GM12878 (cell line): ENCODE measurements at regions not wholly inside any gene's neighbourhood (a gene's known extent, or its start where the extent isn't known, plus 50 kb on each side); places are given as distances from the start of the nearest gene placed in this dataset.
A peak's percentile ranks its signal among the peaks of the same experiment; 100 is the strongest.

Source experiments
- ATAC-seq: fragments of 200-7000 bp; cut with Tn5 transposase; 3 replicates; pipeline ENCODE4 v1.9.1; 2020; ENCODE audit warnings: mild to moderate bottlenecking, moderate library complexity
- BruUV-seq: library from RNA; stranded (reverse); fragments of 400-500 nt; replicated peaks from 2 replicates; lab custom pipeline; 2021; lab: Mats Ljungman, UMichigan
- CTCF ChIA-PET: fragments of 300-600 bp; sonication (Branson Sonifier 250); formaldehyde crosslinking; extraction: SDS; loops from one replicate; lab custom pipeline; 2021; ENCODE audit warnings: inconsistent platforms; lab: Yijun Ruan, JAX
- POLR2A ChIA-PET: fragments of 350-600 bp; formaldehyde crosslinking; extraction: SDS; loops from one replicate; lab custom pipeline; 2021; ENCODE audit warnings: inconsistent platforms; lab: Charles Lee
- RAD21 ChIA-PET: fragments of 300-600 bp; sonication (Branson Sonifier 250); formaldehyde crosslinking; loops from one replicate; lab custom pipeline; 2023; ENCODE audit warnings: antibody characterized with exemption; ENCODE audit not compliant: unreplicated experiment; lab: Charles Lee
- SMC1A ChIA-PET: fragments of 300-600 bp; sonication (Branson Sonifier 250); formaldehyde crosslinking; loops from one replicate; lab custom pipeline; 2023; ENCODE audit not compliant: unreplicated experiment, uncharacterized antibody; lab: Charles Lee
- DNase-seq: peaks from one replicate; pipeline ENCODE4 v3.0.0-alpha.2; 2011; ENCODE audit warnings: low read depth, low spot score
- FAIRE-seq: peaks from 3 replicates; lab custom pipeline; 2011; peaks lifted over from hg19 to GRCh38; lab: Jason Lieb, UNC
- H2AFZ ChIP-seq: 2 replicates; pipeline ENCODE4 v1.6.0; 2011; ENCODE audit warnings: low read depth, low read length, control low read depth; ENCODE audit not compliant: control insufficient read depth
- H3K27ac ChIP-seq: 2 replicates; pipeline ENCODE4 v1.5.1; 2011; ENCODE audit warnings: control low read depth; ENCODE audit not compliant: control insufficient read depth, insufficient read depth
- H3K27me3 ChIP-seq, 2 experiments: replicated peaks in 1 of 2; 2 replicates each; pipeline versions ENCODE4 v1.6.0 to v1.6.1; 2011; ENCODE audit warnings: low read length in 1 of 2; ENCODE audit not compliant: control insufficient read depth in 2 of 2, insufficient read depth in 2 of 2
- H3K36me3 ChIP-seq, 2 experiments: 2 replicates each; pipeline ENCODE4 v1.5.1; 2011; ENCODE audit warnings: low read length in 1 of 2; ENCODE audit not compliant: control insufficient read depth in 2 of 2, insufficient read depth in 2 of 2
- H3K4me1 ChIP-seq: 2 replicates; pipeline ENCODE4 v1.6.1; 2011; ENCODE audit warnings: mild to moderate bottlenecking, low read length, moderate library complexity, mixed read lengths; ENCODE audit not compliant: control insufficient read depth, insufficient read depth
- H3K4me2 ChIP-seq: 2 replicates; pipeline ENCODE4 v1.6.0; 2011; ENCODE audit warnings: control low read depth; ENCODE audit not compliant: control insufficient read depth, insufficient read depth
- H3K4me3 ChIP-seq: fragments of 200-600 bp; sonication (generic); 2 replicates; pipeline ENCODE4 v1.5.1; 2016
- H3K79me2 ChIP-seq: 2 replicates; pipeline ENCODE4 v1.6.0; 2011; ENCODE audit warnings: low read length; ENCODE audit not compliant: control insufficient read depth, insufficient read depth
- H3K9ac ChIP-seq: 2 replicates; pipeline ENCODE4 v1.8.0; 2011; ENCODE audit warnings: low read length, control low read depth, mixed read lengths; ENCODE audit not compliant: control insufficient read depth, insufficient read depth
- H3K9me3 ChIP-seq: replicated peaks from 3 replicates; pipeline ENCODE4 v1.5.1; 2011; ENCODE audit warnings: mild to moderate bottlenecking, low read length; ENCODE audit not compliant: control insufficient read depth, insufficient read depth
- H4K20me1 ChIP-seq: 2 replicates; pipeline ENCODE4 v1.6.0; 2011; ENCODE audit not compliant: control insufficient read depth, insufficient read depth
- CBFB ChIP-seq: IDR thresholded peaks from 2 replicates; pipeline ENCODE4 v1.6.1; 2016; ENCODE audit warnings: antibody characterized with exemption, low read depth
- DPF2 ChIP-seq: fragments of 450-650 bp; IDR thresholded peaks from 2 replicates; pipeline ENCODE4 v1.6.1; 2017; ENCODE audit warnings: mild to moderate bottlenecking
- GABPA ChIP-seq: IDR thresholded peaks from 2 replicates; pipeline ENCODE4 v1.6.1; 2014; ENCODE audit warnings: antibody characterized with exemption, low read depth, mild to moderate bottlenecking, inconsistent platforms
- KAT2A ChIP-seq: conservative IDR thresholded peaks from 2 replicates; pipeline ENCODE4 v1.6.1; 2011; ENCODE audit warnings: low read depth, low read length; ENCODE audit not compliant: control insufficient read depth
- LARP7 ChIP-seq: fragments of 450-650 bp; IDR thresholded peaks from 2 replicates; pipeline ENCODE4 v1.6.1; 2017; ENCODE audit warnings: mild to moderate bottlenecking
- MXI1 ChIP-seq: fragments of 150-350 bp; IDR thresholded peaks from 2 replicates; pipeline ENCODE4 v1.6.1; 2011; ENCODE audit warnings: low read depth, mild to moderate bottlenecking, inconsistent platforms, low read length, improper control_type of control experiment
- NR2F1 ChIP-seq: fragments of 450-650 bp; conservative IDR thresholded peaks from 2 replicates; pipeline ENCODE4 v1.6.1; 2017; ENCODE audit warnings: mild to moderate bottlenecking
- PAX8 ChIP-seq: fragments of 450-650 bp; IDR thresholded peaks from 2 replicates; pipeline ENCODE4 v1.6.1; 2017; ENCODE audit warnings: mild to moderate bottlenecking, moderate library complexity
- POLR2AphosphoS2 ChIP-seq: IDR thresholded peaks from 2 replicates; pipeline ENCODE4 v1.6.1; 2011; ENCODE audit warnings: low read depth, mild to moderate bottlenecking, low read length, improper control_type of control experiment, moderate library complexity
- RBBP5 ChIP-seq: fragments of 200-600 bp; sonication (generic); conservative IDR thresholded peaks from 2 replicates; pipeline ENCODE4 v1.6.1; 2016
- RFX5 ChIP-seq: IDR thresholded peaks from 2 replicates; pipeline ENCODE4 v1.6.1; 2011; ENCODE audit warnings: low read depth, low read length, improper control_type of control experiment
- SMAD5 ChIP-seq: IDR thresholded peaks from 2 replicates; pipeline ENCODE4 v1.6.1; 2016; ENCODE audit warnings: antibody characterized with exemption, low read depth
- SMC3 ChIP-seq: IDR thresholded peaks from 2 replicates; pipeline ENCODE4 v1.6.1; 2011; ENCODE audit warnings: low read length, improper control_type of control experiment, borderline replicate concordance
- SPI1 ChIP-seq: IDR thresholded peaks from 2 replicates; pipeline ENCODE4 v1.6.1; 2011; ENCODE audit warnings: low read depth, mild to moderate bottlenecking, low read length, moderate library complexity, borderline replicate concordance; ENCODE audit not compliant: insufficient read depth
- TAF1 ChIP-seq: IDR thresholded peaks from 2 replicates; pipeline ENCODE4 v1.6.1; 2011; ENCODE audit warnings: mild to moderate bottlenecking, low read depth, low read length, borderline replicate concordance
- WGBS: methylation state at CpG from one replicate; pipeline ENCODE4 v1.1.6; 2016; ENCODE audit warnings: low lambda C conversion rate; ENCODE audit not compliant: insufficient replicate concordance, insufficient coverage; ENCODE audit errors: missing lambda C conversion rate; 5-methylcytosine and 5-hydroxymethylcytosine counted together
- in situ Hi-C: fragments of 300-500 bp; cut with MboI; formaldehyde crosslinking; loops from 9 replicates; pipeline ENCODE4 v1.14.3; 2018; ENCODE audit warnings: mixed read lengths
- intact Hi-C: fragments of 100-400 bp; cut with micrococcal nuclease; formaldehyde crosslinking; loops from one replicate; pipeline ENCODE4 v1.14.2; 2022; ENCODE audit not compliant: unreplicated experiment
- TF ChIP-seq, protein P1 (sequence below): fragments of 450-650 bp; IDR thresholded peaks from 2 replicates; pipeline ENCODE4 v1.6.1; 2016; ENCODE audit warnings: mild to moderate bottlenecking
- TF ChIP-seq, protein P2 (sequence below): fragments of 150-350 bp; IDR thresholded peaks from 2 replicates; pipeline ENCODE4 v1.6.1; 2016; ENCODE audit warnings: low read depth, low read length

DNA sequence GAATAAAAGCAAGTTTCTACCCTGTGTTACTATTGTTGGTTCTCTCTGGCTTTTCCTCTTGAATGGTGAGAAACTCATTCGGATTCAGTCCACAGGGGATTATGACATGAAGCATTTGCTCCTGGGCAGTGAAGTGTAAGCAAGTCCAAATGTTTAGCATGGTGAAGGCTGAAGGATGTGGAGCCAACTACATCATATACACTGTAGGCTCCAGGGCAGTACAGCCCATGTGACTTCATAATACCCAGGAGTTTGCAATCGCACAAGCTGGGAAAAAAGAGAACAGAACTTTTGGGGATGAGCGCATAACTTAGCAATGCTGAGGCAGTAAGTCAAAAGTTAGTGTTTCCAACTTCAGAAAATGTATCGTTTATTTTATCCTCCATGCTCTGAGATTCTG lies 695.7 kb upstream of the POU3F3 start:
- DNase-seq = no peak
- intact Hi-C loops = no loop called here
- no peak overlapping the region for H3K4me3 ChIP-seq
- no peaks in the 10 kb centered on the region for H4K20me1 ChIP-seq
- POLR2A ChIA-PET = no interaction called here
- H3K27ac ChIP-seq = no peak overlapping the region
- no peaks in the 10 kb centered on the region for H3K27me3 ChIP-seq
- peak; percentile 27 for FAIRE-seq
- 43% methylated on average over 4 of the region's 4 CpGs for WGBS
- H3K4me1 ChIP-seq = no peaks in the 10 kb centered on the region
- ATAC-seq = no peak
- CTCF ChIA-PET = no interaction called here
- no peaks in the 10 kb centered on the region for H3K36me3 ChIP-seq
- no TSS peak for BruUV-seq
- no peaks in the 10 kb centered on the region for H3K9me3 ChIP-seq
- H3K79me2 ChIP-seq = no peaks in the 10 kb centered on the region
- TF ChIP-seq KAT2A (no peak), TAF1 (no peak), MXI1 (no peak), NR2F1 (no peak), DPF2 (no peak)
- H3K9ac ChIP-seq = no peak overlapping the region
- RAD21 ChIA-PET = no interaction called here
- SMC1A ChIA-PET = interaction anchor here (1.2 kb wide), 1 partner anchor 12 kb away, joined by 5 read pairs; no protein-coding TSS in a partner anchor
- no peak overlapping the region for H3K4me2 ChIP-seq
- H2AFZ ChIP-seq = no peak overlapping the region
- in situ Hi-C loops = no loop called here

DNA sequence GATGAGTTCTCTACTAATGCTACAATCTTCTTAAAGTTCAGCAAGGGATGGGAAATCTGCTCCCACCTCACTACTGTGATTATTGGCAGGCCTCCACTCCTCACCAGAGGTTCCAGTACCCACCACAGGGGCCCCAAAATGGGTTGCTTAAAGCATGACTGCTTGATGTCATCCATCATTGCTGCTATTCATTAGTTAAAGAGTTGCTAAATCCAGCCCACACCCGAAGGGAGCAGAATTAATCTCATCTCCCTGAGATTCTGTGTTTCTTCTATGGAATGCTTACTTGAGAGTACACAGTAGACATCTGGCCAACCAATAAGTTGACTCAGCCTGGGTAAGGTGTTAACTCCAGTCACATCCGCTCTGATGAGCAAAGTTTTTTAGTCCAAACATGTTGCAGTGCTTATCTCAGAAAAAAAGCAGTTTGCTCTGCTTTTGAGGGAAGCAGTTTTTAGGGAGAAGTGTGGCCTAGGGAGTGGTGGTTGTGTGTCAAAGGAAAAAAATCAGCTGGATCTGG lies 690.2 kb upstream of the POU3F3 start:
- Histone ChIP-seq H3K9ac (no peak overlapping the region), H3K27ac (no peak overlapping the region), H3K36me3 (no peaks in the 10 kb centered on the region), H2AFZ (no peak overlapping the region), H3K9me3 (no peaks in the 10 kb centered on the region), H3K4me2 (no peak overlapping the region), H3K27me3 (no peaks in the 10 kb centered on the region), H3K4me3 (no peak overlapping the region), H3K79me2 (no peaks in the 10 kb centered on the region), H4K20me1 (no peaks in the 10 kb centered on the region), H3K4me1 (no peaks in the 10 kb centered on the region)
- ChIA-PET RAD21 (no interaction called here), SMC1A (no interaction called here), POLR2A (no interaction called here), CTCF (no interaction called here)
- FAIRE-seq (no peak), ATAC-seq (no peak), DNase-seq (no peak)
- intact Hi-C loops (no loop called here), in situ Hi-C loops (no loop called here)
- WGBS = 0% methylated on average over 2 of the region's 2 CpGs
- no TSS peak for BruUV-seq
- TF ChIP-seq SPI1 = no peak
- TF ChIP-seq RBBP5 = no peak
- TF ChIP-seq, protein P1, sequence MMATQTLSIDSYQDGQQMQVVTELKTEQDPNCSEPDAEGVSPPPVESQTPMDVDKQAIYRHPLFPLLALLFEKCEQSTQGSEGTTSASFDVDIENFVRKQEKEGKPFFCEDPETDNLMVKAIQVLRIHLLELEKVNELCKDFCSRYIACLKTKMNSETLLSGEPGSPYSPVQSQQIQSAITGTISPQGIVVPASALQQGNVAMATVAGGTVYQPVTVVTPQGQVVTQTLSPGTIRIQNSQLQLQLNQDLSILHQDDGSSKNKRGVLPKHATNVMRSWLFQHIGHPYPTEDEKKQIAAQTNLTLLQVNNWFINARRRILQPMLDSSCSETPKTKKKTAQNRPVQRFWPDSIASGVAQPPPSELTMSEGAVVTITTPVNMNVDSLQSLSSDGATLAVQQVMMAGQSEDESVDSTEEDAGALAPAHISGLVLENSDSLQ = no peak
- no peak for TF ChIP-seq CBFB
- TF ChIP-seq LARP7 = no peak
- no peak for TF ChIP-seq RFX5
- TF ChIP-seq, protein P2, sequence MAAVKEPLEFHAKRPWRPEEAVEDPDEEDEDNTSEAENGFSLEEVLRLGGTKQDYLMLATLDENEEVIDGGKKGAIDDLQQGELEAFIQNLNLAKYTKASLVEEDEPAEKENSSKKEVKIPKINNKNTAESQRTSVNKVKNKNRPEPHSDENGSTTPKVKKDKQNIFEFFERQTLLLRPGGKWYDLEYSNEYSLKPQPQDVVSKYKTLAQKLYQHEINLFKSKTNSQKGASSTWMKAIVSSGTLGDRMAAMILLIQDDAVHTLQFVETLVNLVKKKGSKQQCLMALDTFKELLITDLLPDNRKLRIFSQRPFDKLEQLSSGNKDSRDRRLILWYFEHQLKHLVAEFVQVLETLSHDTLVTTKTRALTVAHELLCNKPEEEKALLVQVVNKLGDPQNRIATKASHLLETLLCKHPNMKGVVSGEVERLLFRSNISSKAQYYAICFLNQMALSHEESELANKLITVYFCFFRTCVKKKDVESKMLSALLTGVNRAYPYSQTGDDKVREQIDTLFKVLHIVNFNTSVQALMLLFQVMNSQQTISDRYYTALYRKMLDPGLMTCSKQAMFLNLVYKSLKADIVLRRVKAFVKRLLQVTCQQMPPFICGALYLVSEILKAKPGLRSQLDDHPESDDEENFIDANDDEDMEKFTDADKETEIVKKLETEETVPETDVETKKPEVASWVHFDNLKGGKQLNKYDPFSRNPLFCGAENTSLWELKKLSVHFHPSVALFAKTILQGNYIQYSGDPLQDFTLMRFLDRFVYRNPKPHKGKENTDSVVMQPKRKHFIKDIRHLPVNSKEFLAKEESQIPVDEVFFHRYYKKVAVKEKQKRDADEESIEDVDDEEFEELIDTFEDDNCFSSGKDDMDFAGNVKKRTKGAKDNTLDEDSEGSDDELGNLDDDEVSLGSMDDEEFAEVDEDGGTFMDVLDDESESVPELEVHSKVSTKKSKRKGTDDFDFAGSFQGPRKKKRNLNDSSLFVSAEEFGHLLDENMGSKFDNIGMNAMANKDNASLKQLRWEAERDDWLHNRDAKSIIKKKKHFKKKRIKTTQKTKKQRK = no peak
- no peak for TF ChIP-seq SMAD5
- no peak for TF ChIP-seq SMC3
- no peak for TF ChIP-seq PAX8
- TF ChIP-seq GABPA = no peak
- no peak for TF ChIP-seq POLR2AphosphoS2
